ENCODE measurements at regions not wholly inside any gene's neighbourhood (a gene's known extent, or its start where the extent isn't known, plus 50 kb on each side); places are given as distances from the start of the nearest gene placed in this dataset.

DNA sequence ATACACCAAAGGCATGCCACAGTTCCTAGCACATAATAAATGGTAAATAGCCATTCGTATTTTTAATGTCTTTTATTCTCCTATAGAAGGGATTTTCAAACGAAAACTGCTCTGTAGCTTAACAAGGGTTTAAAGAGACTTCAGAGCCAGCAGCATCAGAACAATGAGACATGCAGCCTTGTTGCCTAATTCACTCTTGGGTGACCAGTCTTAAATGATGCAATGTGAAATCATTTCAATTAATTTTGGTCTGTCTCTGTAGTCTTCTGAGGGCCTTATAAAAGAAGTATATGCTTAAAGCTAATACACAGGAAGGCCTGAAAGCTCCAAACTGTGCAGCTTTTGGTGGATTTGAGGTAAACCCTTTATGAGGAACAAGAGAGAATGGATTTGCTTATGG is 888.8 kb upstream of the WWC1 start:
- H3K36me3 Mint-ChIP-seq, result peaks cover 12% of the 10 kb centered on the region
- Histone ChIP-seq H3K9me3 (ENCODE audit: control insufficient read depth, insufficient read depth, low read length) (no peaks in the 10 kb centered on the region), H3K36me3 (ENCODE audit: control insufficient read depth, insufficient read depth, low read length) (no peaks in the 10 kb centered on the region), H3K4me1 (ENCODE audit: control insufficient read depth, insufficient read depth, low read length) (no peaks in the 10 kb centered on the region), H3K4me3 (ENCODE audit: low read length) (no peak overlapping the region), H3K27ac (ENCODE audit: low read length) (no peak overlapping the region), H3K27me3 (ENCODE audit: control insufficient read depth, insufficient read depth, low read length) (no peaks in the 10 kb centered on the region)
- DNase-seq (no peak), ATAC-seq (no peak)
- H3K27me3 Mint-ChIP-seq (ENCODE audit: low read depth in 2 of 2), result no peaks in the 10 kb centered on the region
- H3K27ac Mint-ChIP-seq, result no peak overlapping the region
- intact Hi-C loops (cut with micrococcal nuclease), result no loop called here
- TF ChIP-seq, protein P1, sequence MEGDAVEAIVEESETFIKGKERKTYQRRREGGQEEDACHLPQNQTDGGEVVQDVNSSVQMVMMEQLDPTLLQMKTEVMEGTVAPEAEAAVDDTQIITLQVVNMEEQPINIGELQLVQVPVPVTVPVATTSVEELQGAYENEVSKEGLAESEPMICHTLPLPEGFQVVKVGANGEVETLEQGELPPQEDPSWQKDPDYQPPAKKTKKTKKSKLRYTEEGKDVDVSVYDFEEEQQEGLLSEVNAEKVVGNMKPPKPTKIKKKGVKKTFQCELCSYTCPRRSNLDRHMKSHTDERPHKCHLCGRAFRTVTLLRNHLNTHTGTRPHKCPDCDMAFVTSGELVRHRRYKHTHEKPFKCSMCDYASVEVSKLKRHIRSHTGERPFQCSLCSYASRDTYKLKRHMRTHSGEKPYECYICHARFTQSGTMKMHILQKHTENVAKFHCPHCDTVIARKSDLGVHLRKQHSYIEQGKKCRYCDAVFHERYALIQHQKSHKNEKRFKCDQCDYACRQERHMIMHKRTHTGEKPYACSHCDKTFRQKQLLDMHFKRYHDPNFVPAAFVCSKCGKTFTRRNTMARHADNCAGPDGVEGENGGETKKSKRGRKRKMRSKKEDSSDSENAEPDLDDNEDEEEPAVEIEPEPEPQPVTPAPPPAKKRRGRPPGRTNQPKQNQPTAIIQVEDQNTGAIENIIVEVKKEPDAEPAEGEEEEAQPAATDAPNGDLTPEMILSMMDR (IDR thresholded peaks at IDR 0.05), result no peak
- peaks cover 17 to 19% of the 10 kb centered on the region in 2 donors for H3K9me3 Mint-ChIP-seq
- no peaks in the 10 kb centered on the region for H3K4me1 Mint-ChIP-seq
- WGBS (ENCODE audit: insufficient coverage), result 68% methylated on average over 2 of the region's 2 CpGs
- H3K4me3 Mint-ChIP-seq, result no peak overlapping the region

DNA sequence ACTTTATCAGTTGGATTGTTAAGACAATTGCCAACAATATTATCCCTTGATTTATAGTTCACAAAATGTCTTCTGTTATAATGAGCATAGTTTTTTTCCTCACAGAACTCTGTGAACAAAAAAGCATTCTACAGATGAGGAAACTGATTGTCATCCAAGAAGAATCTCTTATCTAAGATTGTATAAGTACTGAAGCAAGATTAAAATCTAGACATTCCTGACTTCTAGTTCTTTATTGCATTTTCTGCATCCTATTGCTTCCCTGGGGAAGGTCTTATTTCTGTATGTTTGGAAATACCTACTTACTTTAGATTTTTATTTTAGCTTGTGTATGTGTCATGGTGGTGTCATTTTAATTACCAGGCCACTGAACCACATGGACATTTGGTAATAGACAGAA is 884.9 kb upstream of the WWC1 start:
- no peak for DNase-seq
- no peaks in the 10 kb centered on the region for H3K4me1 ChIP-seq (ENCODE audit: control insufficient read depth, insufficient read depth, low read length)
- TF ChIP-seq, protein P1 (IDR thresholded peaks at IDR 0.05), result no peak
- Mint-ChIP-seq H3K4me1 (no peaks in the 10 kb centered on the region), H3K36me3 (no peaks in the 10 kb centered on the region), H3K27me3 (ENCODE audit: low read depth in 2 of 2) (no peaks in the 10 kb centered on the region), H3K9me3 (peaks cover 5 to 12% of the 10 kb centered on the region in 2 donors), H3K4me3 (no peak overlapping the region), H3K27ac (no peak overlapping the region)
- no peaks in the 10 kb centered on the region for H3K9me3 ChIP-seq (ENCODE audit: control insufficient read depth, insufficient read depth, low read length)
- H3K36me3 ChIP-seq (ENCODE audit: control insufficient read depth, insufficient read depth, low read length), result no peaks in the 10 kb centered on the region
- H3K27ac ChIP-seq (ENCODE audit: low read length), result no peak overlapping the region
- ATAC-seq, result no peak
- no peaks in the 10 kb centered on the region for H3K27me3 ChIP-seq (ENCODE audit: control insufficient read depth, insufficient read depth, low read length)
- H3K4me3 ChIP-seq (ENCODE audit: low read length), result no peak overlapping the region
- intact Hi-C loops (cut with micrococcal nuclease), result no loop called here

GRCh38 chr5:167412556-167412955 is 878.9 kb upstream of the WWC1 start:
- intact Hi-C loops (cut with micrococcal nuclease), result no loop called here
- WGBS (ENCODE audit: insufficient coverage), result 71% methylated on average over 1 of the region's 1 CpG
- Mint-ChIP-seq H3K4me3 (no peak overlapping the region), H3K27me3 (ENCODE audit: low read depth in 2 of 2) (no peaks in the 10 kb centered on the region), H3K27ac (no peak overlapping the region), H3K36me3 (no peaks in the 10 kb centered on the region), H3K9me3 (peaks cover 10% of the 10 kb centered on the region in 2 donors), H3K4me1 (no peaks in the 10 kb centered on the region)
- DNase-seq (no peak), ATAC-seq (no peak)
- Histone ChIP-seq H3K4me3 (ENCODE audit: low read length) (no peak overlapping the region), H3K27ac (ENCODE audit: low read length) (no peak overlapping the region), H3K27me3 (ENCODE audit: control insufficient read depth, insufficient read depth, low read length) (no peaks in the 10 kb centered on the region), H3K9me3 (ENCODE audit: control insufficient read depth, insufficient read depth, low read length) (no peaks in the 10 kb centered on the region), H3K36me3 (ENCODE audit: control insufficient read depth, insufficient read depth, low read length) (no peaks in the 10 kb centered on the region), H3K4me1 (ENCODE audit: control insufficient read depth, insufficient read depth, low read length) (no peaks in the 10 kb centered on the region)
- TF ChIP-seq, protein P1 (IDR thresholded peaks at IDR 0.05), result no peak

DNA sequence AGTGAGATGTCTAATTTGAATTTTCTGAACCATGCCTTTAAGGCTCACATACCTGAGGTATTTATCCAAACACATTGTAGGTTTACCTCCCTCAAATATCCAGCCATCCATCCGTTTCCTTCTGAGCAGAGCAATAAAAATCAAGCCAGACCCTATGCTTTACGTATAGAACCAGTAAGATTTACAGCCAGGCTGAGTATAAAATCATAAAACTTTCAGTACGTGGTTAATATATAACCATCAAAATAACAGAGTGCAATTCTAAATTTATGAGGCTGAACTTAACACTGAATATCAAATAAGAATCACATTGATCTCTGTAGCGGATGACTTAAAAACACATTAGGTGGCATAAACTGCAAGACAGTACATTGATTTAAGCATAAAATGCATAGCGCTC is 877.9 kb upstream of the WWC1 start:
- H3K4me3 Mint-ChIP-seq, result no peak overlapping the region
- ATAC-seq, result no peak
- no peaks in the 10 kb centered on the region for H3K36me3 Mint-ChIP-seq
- no peak overlapping the region for H3K27ac Mint-ChIP-seq
- peaks cover 8 to 12% of the 10 kb centered on the region in 2 donors for H3K9me3 Mint-ChIP-seq
- H3K36me3 ChIP-seq (ENCODE audit: control insufficient read depth, insufficient read depth, low read length), result no peaks in the 10 kb centered on the region
- H3K27me3 Mint-ChIP-seq (ENCODE audit: low read depth in 2 of 2), result no peaks in the 10 kb centered on the region
- TF ChIP-seq, protein P1 (IDR thresholded peaks at IDR 0.05), result no peak
- no peaks in the 10 kb centered on the region for H3K9me3 ChIP-seq (ENCODE audit: control insufficient read depth, insufficient read depth, low read length)
- no peak overlapping the region for H3K27ac ChIP-seq (ENCODE audit: low read length)
- no peaks in the 10 kb centered on the region for H3K4me1 Mint-ChIP-seq
- H3K4me1 ChIP-seq (ENCODE audit: control insufficient read depth, insufficient read depth, low read length), result no peaks in the 10 kb centered on the region
- DNase-seq, result no peak
- H3K4me3 ChIP-seq (ENCODE audit: low read length), result no peak overlapping the region
- intact Hi-C loops (cut with micrococcal nuclease), result no loop called here
- H3K27me3 ChIP-seq (ENCODE audit: control insufficient read depth, insufficient read depth, low read length), result no peaks in the 10 kb centered on the region
- WGBS (ENCODE audit: insufficient coverage), result 67% methylated on average over 4 of the region's 5 CpGs

Measured in natural killer cell (primary cell).